ENCODE measurements at regions not wholly inside any gene's neighbourhood (a gene's known extent, or its start where the extent isn't known, plus 50 kb on each side); places are given as distances from the start of the nearest gene placed in this dataset.

- Histone ChIP-seq H3K4me2 (no peak overlapping the region), H3K9me3 (ENCODE audit: low read depth) (no peaks in the 10 kb centered on the region), H3K36me3 (no peaks in the 10 kb centered on the region), H2AFZ (replicated peaks) (no peak overlapping the region), H3K4me3 (no peak overlapping the region), H3K27me3 (no peaks in the 10 kb centered on the region), H3K4me1 (peaks cover 13% of the 10 kb centered on the region), H3K9ac (no peak overlapping the region), H4K20me1 (ENCODE audit: low read depth) (no peaks in the 10 kb centered on the region), H3K27ac (no peak overlapping the region), H3K79me2 (ENCODE audit: low read depth) (no peaks in the 10 kb centered on the region), H3F3A (ENCODE audit: low read depth) (no peaks in the 10 kb centered on the region)
- TF ChIP-seq EZH2phosphoT487 (IDR thresholded peaks at IDR 0.05) (no peak), EZH2 (IDR thresholded peaks at IDR 0.05) (no peak)
- TF ChIP-seq, protein P1, sequence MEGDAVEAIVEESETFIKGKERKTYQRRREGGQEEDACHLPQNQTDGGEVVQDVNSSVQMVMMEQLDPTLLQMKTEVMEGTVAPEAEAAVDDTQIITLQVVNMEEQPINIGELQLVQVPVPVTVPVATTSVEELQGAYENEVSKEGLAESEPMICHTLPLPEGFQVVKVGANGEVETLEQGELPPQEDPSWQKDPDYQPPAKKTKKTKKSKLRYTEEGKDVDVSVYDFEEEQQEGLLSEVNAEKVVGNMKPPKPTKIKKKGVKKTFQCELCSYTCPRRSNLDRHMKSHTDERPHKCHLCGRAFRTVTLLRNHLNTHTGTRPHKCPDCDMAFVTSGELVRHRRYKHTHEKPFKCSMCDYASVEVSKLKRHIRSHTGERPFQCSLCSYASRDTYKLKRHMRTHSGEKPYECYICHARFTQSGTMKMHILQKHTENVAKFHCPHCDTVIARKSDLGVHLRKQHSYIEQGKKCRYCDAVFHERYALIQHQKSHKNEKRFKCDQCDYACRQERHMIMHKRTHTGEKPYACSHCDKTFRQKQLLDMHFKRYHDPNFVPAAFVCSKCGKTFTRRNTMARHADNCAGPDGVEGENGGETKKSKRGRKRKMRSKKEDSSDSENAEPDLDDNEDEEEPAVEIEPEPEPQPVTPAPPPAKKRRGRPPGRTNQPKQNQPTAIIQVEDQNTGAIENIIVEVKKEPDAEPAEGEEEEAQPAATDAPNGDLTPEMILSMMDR (IDR thresholded peaks at IDR 0.05): no peak
- no peaks in the 10 kb centered on the region for H3K9me3 Mint-ChIP-seq
- H3K36me3 Mint-ChIP-seq: no peaks in the 10 kb centered on the region
- H3K4me1 Mint-ChIP-seq: peaks cover 10% of the 10 kb centered on the region
- no peak overlapping the region for H3K4me3 Mint-ChIP-seq
- DNase-seq (ENCODE audit: low spot score): no peak
- no peaks in the 10 kb centered on the region for H3K27me3 Mint-ChIP-seq (ENCODE audit: insufficient read depth, low read depth)
- H3K27ac Mint-ChIP-seq: no peak overlapping the region
These were observed 78.2 kb upstream of the QRFPR start for GRCh38 chr4:121459026-121459425.

DNA sequence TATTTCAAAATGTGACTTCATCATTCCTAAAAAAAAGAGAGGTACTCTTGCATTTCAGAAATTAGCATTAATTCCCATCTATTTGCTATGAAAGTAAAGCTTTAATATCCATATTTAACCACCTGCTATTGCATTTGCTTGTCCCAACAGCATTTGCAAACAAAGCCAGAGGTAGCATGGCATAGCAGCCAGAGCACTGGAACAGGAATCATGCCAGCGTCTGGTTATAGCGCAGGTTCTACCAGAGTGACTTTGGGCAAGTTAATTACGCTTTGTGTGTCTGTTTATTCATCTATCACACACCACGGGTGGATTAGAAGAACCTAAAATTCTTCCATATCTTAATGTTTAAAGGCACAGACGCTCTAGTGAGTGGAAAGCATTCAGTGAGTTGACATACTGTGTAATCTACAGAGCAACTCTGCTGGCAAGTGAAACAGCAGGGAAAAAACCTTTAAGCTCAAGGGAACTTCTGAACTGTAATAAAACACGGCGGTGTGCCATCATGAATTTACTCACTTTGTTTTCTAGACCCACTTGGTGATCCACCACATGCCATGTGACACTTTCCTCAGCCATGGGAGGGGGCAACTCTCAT, 76.6 kb upstream of the QRFPR start:
- no peak overlapping the region for H3K9ac ChIP-seq
- no peaks in the 10 kb centered on the region for H3K27me3 ChIP-seq
- H3K4me1 ChIP-seq: peaks cover 13% of the 10 kb centered on the region
- H3F3A ChIP-seq (ENCODE audit: low read depth): no peaks in the 10 kb centered on the region
- H3K9me3 ChIP-seq (ENCODE audit: low read depth): no peaks in the 10 kb centered on the region
- peak overlapping the region; percentile 50 for H2AFZ ChIP-seq (replicated peaks)
- H3K4me3 ChIP-seq: no peak overlapping the region
- H3K27me3 Mint-ChIP-seq (ENCODE audit: insufficient read depth, low read depth): no peaks in the 10 kb centered on the region
- DNase-seq (ENCODE audit: low spot score): no peak
- H3K9me3 Mint-ChIP-seq: no peaks in the 10 kb centered on the region
- H4K20me1 ChIP-seq (ENCODE audit: low read depth): no peaks in the 10 kb centered on the region
- no peak for TF ChIP-seq EZH2phosphoT487 (IDR thresholded peaks at IDR 0.05)
- TF ChIP-seq, protein P1 (IDR thresholded peaks at IDR 0.05): no peak
- TF ChIP-seq EZH2 (IDR thresholded peaks at IDR 0.05): no peak
- peaks cover 10% of the 10 kb centered on the region for H3K4me1 Mint-ChIP-seq
- H3K79me2 ChIP-seq (ENCODE audit: low read depth): no peaks in the 10 kb centered on the region
- H3K27ac ChIP-seq: no peak overlapping the region
- no peak overlapping the region for H3K4me3 Mint-ChIP-seq
- H3K4me2 ChIP-seq: no peak overlapping the region
- H3K27ac Mint-ChIP-seq: no peak overlapping the region
- H3K36me3 Mint-ChIP-seq: no peaks in the 10 kb centered on the region
- no peaks in the 10 kb centered on the region for H3K36me3 ChIP-seq

GRCh38 chr4:121455285-121455684, 74.5 kb upstream of the QRFPR start:
- Histone ChIP-seq H3F3A (ENCODE audit: low read depth) (no peaks in the 10 kb centered on the region), H3K4me3 (no peak overlapping the region), H3K79me2 (ENCODE audit: low read depth) (no peaks in the 10 kb centered on the region), H3K4me1 (peaks cover 13% of the 10 kb centered on the region), H3K9me3 (ENCODE audit: low read depth) (no peaks in the 10 kb centered on the region), H2AFZ (replicated peaks) (no peak overlapping the region), H4K20me1 (ENCODE audit: low read depth) (no peaks in the 10 kb centered on the region), H3K27ac (no peak overlapping the region), H3K27me3 (no peaks in the 10 kb centered on the region), H3K36me3 (no peaks in the 10 kb centered on the region), H3K4me2 (no peak overlapping the region), H3K9ac (no peak overlapping the region)
- Mint-ChIP-seq H3K9me3 (no peaks in the 10 kb centered on the region), H3K36me3 (no peaks in the 10 kb centered on the region), H3K4me1 (peaks cover 10% of the 10 kb centered on the region), H3K4me3 (no peak overlapping the region), H3K27me3 (ENCODE audit: insufficient read depth, low read depth) (no peaks in the 10 kb centered on the region), H3K27ac (no peak overlapping the region)
- no peak for DNase-seq (ENCODE audit: low spot score)
- TF ChIP-seq EZH2phosphoT487 (IDR thresholded peaks at IDR 0.05) (no peak), EZH2 (IDR thresholded peaks at IDR 0.05) (no peak)
- TF ChIP-seq, protein P1 (IDR thresholded peaks at IDR 0.05): no peak
